Spleen (tissue), 11 donors: ENCODE measurements at regions not wholly inside any gene's neighbourhood (a gene's known extent, or its start where the extent isn't known, plus 50 kb on each side); places are given as distances from the start of the nearest gene placed in this dataset.

Experiments
- DNase-seq: peaks from one replicate; pipeline ENCODE4 v3.0.0-alpha.2; 2020
- H3K27ac ChIP-seq, 8 donors: fragments of 200-600 bp; sonication (generic) in 7 of 8; 1 replicate in 4 of 8; 2 replicates in 4 of 8; pipeline versions ENCODE4 v1.5.0 to v1.8.0; 2016 to 2021; ENCODE audit warnings: inconsistent platforms in 4 of 8, mild to moderate bottlenecking in 4 of 8, moderate library complexity in 1 of 8
- H3K27me3 ChIP-seq, 7 donors: fragments of 200-600 bp; sonication (generic) in 6 of 7; replicated peaks in 1 of 7; 1 replicate in 4 of 7; 2 replicates in 3 of 7; pipeline versions ENCODE4 v1.5.0 to v1.8.0; 2016 to 2021; ENCODE audit warnings: inconsistent platforms in 3 of 7, mild to moderate bottlenecking in 1 of 7
- H3K36me3 ChIP-seq, 6 donors: fragments of 200-600 bp; sonication (generic) in 5 of 6; 1 replicate in 4 of 6; 2 replicates in 2 of 6; pipeline versions ENCODE4 v1.5.0 to v1.8.0; 2016 to 2021; ENCODE audit warnings: inconsistent platforms in 2 of 6
- H3K4me1 ChIP-seq, 6 donors: fragments of 200-600 bp; sonication (generic) in 5 of 6; 1 replicate in 3 of 6; 2 replicates in 3 of 6; pipeline versions ENCODE4 v1.5.0 to v1.8.0; 2016 to 2021; ENCODE audit warnings: inconsistent platforms in 3 of 6
- H3K4me3 ChIP-seq, 8 donors: fragments of 200-600 bp; sonication (generic) in 7 of 8; 1 replicate in 4 of 8; 2 replicates in 4 of 8; pipeline versions ENCODE4 v1.5.0 to v1.8.0; 2016 to 2021; ENCODE audit warnings: inconsistent platforms in 4 of 8, mild to moderate bottlenecking in 4 of 8, moderate library complexity in 2 of 8
- H3K9me3 ChIP-seq, 8 donors: fragments of 200-600 bp; sonication (generic) in 7 of 8; 1 replicate in 4 of 8; 2 replicates in 4 of 8; pipeline versions ENCODE4 v1.5.0 to v1.8.0; 2016 to 2021; ENCODE audit warnings: inconsistent platforms in 4 of 8
- CTCF ChIP-seq, 11 experiments: fragments of 200-600 bp in 7 of 11; fragments of 450-650 bp in 4 of 11; sonication (generic) in 4 of 11; IDR thresholded peaks in 8 of 11; conservative IDR thresholded peaks in 3 of 11; 1 replicate in 7 of 11; 2 replicates in 4 of 11; pipeline versions ENCODE4 v1.4.0 to v1.8.0; 2016 to 2021; ENCODE audit warnings: antibody characterized with exemption in 11 of 11, inconsistent platforms in 4 of 11, mild to moderate bottlenecking in 1 of 11
- POLR2A ChIP-seq, 3 donors: fragments of 450-650 bp; IDR thresholded peaks; one replicate each; pipeline ENCODE4 v1.5.1; 2017; ENCODE audit warnings: antibody characterized with exemption in 3 of 3, mild to moderate bottlenecking in 1 of 3
- POLR2AphosphoS5 ChIP-seq, 3 donors: sonication (generic); formaldehyde crosslinking; IDR thresholded peaks; one replicate each; pipeline ENCODE4 v1.5.1; 2017; ENCODE audit warnings: antibody characterized with exemption in 3 of 3
- WGBS, 5 donors: extraction: QIAGEN DNeasy Blood & Tissue Kit in 3 of 5; methylation state at CpG; one replicate each; pipeline versions ENCODE4 v1.1.5 to v1.1.7; 2013 to 2018; 5-methylcytosine and 5-hydroxymethylcytosine counted together
- intact Hi-C: fragments of 100-400 bp; cut with DNase I; formaldehyde crosslinking; loops from one replicate; pipeline ENCODE4 v1.15.0; 2023; ENCODE audit warnings: low total_unique reads
- donor health status: healthy with polysubstance abuse.
- donor health status: DM: no; HTN: no; CAD: no; lungs with moderate emphysema.
- donor health status: DM: no; HTN: no; CAD: no.
- donor health status: Bipolar disorder and iron deficiency.
- donor health status: healthy.
- donor health status: DM: no; HTN: no; CAD: no.
- donor health status: DM: yes; HTN: yes; CAD: no.

- Histone ChIP-seq H3K27me3 (no peaks in the 10 kb centered on the region), H3K4me3 (no peak overlapping the region), H3K9me3 (no peaks in the 10 kb centered on the region), H3K4me1 (no peaks in the 10 kb centered on the region), H3K36me3 (no peaks in the 10 kb centered on the region), H3K27ac (no peak overlapping the region)
- WGBS, 5 donors, result 64 to 88% (median 70%) methylated on average over 1 of the region's 1 CpG
- no peak for DNase-seq
- TF ChIP-seq POLR2AphosphoS5 (IDR thresholded peaks at IDR 0.05) (no peak), CTCF (IDR thresholded peaks at IDR 0.05 in 8 of 11, conservative IDR thresholded peaks at IDR 0.05 in 3 of 11) (no peak), POLR2A (IDR thresholded peaks at IDR 0.05) (no peak)
- intact Hi-C loops, result no loop called here
Observed at GRCh38 chr5:51201708-51202107, 181.5 kb upstream of the ISL1 start.

DNA sequence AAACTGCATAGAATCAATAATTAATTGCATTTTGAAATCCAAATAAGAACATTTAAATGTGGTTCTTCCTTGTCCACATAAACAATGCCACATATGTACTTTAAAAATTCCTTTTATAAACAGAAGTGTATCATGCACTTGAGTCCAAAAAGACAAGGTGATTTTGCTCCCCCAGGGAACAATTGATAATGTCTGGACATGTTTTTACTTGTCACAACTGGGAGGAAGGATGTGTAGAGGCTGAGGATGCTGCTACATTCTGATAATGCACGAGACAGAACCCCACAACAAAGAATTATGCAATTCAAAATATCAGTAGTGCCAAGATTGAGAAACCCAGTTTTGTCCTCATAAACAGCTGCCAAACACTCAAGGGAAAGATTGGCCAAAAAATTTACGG lies 181.1 kb upstream of the ISL1 start:
- Histone ChIP-seq H3K4me3 (no peak overlapping the region), H3K27me3 (no peaks in the 10 kb centered on the region), H3K4me1 (no peaks in the 10 kb centered on the region), H3K36me3 (no peaks in the 10 kb centered on the region), H3K27ac (no peak overlapping the region), H3K9me3 (no peaks in the 10 kb centered on the region)
- TF ChIP-seq POLR2AphosphoS5 (IDR thresholded peaks at IDR 0.05) (no peak), CTCF (IDR thresholded peaks at IDR 0.05 in 8 of 11, conservative IDR thresholded peaks at IDR 0.05 in 3 of 11) (no peak), POLR2A (IDR thresholded peaks at IDR 0.05) (no peak)
- DNase-seq, result no peak
- WGBS, 5 donors, result 48 to 65% (median 52%) methylated on average over 2 of the region's 2 CpGs
- intact Hi-C loops, result no loop called here

DNA sequence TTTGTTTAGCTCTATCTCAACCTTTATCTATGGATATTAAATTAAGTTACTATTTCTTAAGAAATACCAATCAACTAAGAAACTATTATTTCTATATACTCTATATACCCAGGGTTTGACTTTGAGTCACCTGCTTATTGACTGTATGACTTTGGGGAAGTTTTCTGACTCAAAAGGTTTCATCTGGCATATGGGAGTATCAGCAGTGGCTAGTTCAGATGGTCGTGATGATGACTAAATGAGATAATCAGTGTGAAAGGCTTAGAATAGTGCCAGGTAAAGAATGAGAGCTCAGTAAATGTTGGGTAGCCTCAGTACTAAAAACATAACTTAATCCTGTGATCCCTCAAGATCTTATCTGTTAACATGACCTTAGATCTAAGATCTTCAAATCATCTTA lies 179.7 kb upstream of the ISL1 start:
- 26 to 62% (median 55%) methylated on average over 1 of the region's 1 CpG for WGBS, 5 donors
- intact Hi-C loops, result no loop called here

DNA sequence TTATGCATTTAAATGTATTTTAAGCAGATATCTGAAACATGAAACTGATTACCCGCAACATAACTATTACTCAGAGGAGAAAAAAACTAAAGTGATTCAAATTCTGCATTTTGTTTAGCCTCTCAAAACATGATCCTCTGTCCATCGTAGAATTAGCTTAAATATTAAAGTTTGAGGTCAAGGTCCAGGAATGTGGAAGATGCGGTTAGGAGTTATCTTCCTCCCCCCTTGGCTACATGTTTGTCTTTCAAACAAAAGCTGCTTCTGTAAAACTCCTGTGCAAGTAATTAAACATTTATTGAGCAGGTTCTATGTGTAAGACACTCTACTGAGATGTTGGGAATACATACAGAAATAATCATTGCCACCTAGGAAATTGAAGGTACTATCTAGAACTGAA lies 175.0 kb upstream of the ISL1 start:
- no peaks in the 10 kb centered on the region for H3K4me1 ChIP-seq
- no peak overlapping the region for H3K4me3 ChIP-seq
- TF ChIP-seq CTCF (IDR thresholded peaks at IDR 0.05 in 8 of 11, conservative IDR thresholded peaks at IDR 0.05 in 3 of 11) (no peak), POLR2AphosphoS5 (IDR thresholded peaks at IDR 0.05) (no peak)
- no peak for DNase-seq
- no peaks in the 10 kb centered on the region for H3K9me3 ChIP-seq
- intact Hi-C loops, result no loop called here
- no peaks in the 10 kb centered on the region for H3K27me3 ChIP-seq
- no peaks in the 10 kb centered on the region for H3K36me3 ChIP-seq
- no peak overlapping the region for H3K27ac ChIP-seq
- WGBS, 5 donors, result 71 to 92% (median 86%) methylated on average over 3 of the region's 3 CpGs

More for the DNA sequence above, 179.7 kb upstream of the ISL1 start:
- TF ChIP-seq POLR2AphosphoS5 (IDR thresholded peaks at IDR 0.05) (no peak), CTCF (IDR thresholded peaks at IDR 0.05 in 8 of 11, conservative IDR thresholded peaks at IDR 0.05 in 3 of 11) (no peak), POLR2A (IDR thresholded peaks at IDR 0.05) (no peak)
- Histone ChIP-seq H3K27me3 (no peaks in the 10 kb centered on the region), H3K27ac (no peak overlapping the region), H3K36me3 (no peaks in the 10 kb centered on the region), H3K4me1 (no peaks in the 10 kb centered on the region), H3K4me3 (no peak overlapping the region), H3K9me3 (no peaks in the 10 kb centered on the region)
- DNase-seq, result no peak
